K562 (cell line): ENCODE measurements at regions not wholly inside any gene's neighbourhood (a gene's known extent, or its start where the extent isn't known, plus 50 kb on each side); places are given as distances from the start of the nearest gene placed in this dataset.

Experiments
- ATAC-seq: fragments of 200-7000 bp; cut with Tn5 transposase; 3 replicates; pipeline ENCODE4 v1.9.1; 2020; ENCODE audit warnings: moderate library complexity
- BruUV-seq: library from RNA; stranded (reverse); fragments of 400-500 nt; replicated peaks from 2 replicates; lab custom pipeline; 2021; lab: Mats Ljungman, UMichigan
- CTCF ChIA-PET: fragments of 300-600 bp; formaldehyde crosslinking; extraction: SDS; loops from one replicate; lab custom pipeline; 2021; ENCODE audit warnings: low intra/inter-chr PET ratio; lab: Yijun Ruan, JAX
- POLR2A ChIA-PET: fragments of 300-600, 350-650 bp; sonication (Branson Sonifier 250); formaldehyde crosslinking; extraction: SDS; loops from one replicate; lab custom pipeline; 2021; ENCODE audit warnings: antibody characterized with exemption, inconsistent platforms; lab: Yijun Ruan, JAX
- DNase-seq, 4 experiments: peaks; one replicate each; pipeline versions ENCODE4 v3.0.0 to v3.0.0-alpha.2; 2011 to 2018; ENCODE audit warnings: low spot score in 3 of 4, mixed read lengths in 3 of 4; ENCODE audit errors: extremely low read depth in 1 of 4
- FAIRE-seq: peaks from 2 replicates; lab custom pipeline; 2011; peaks lifted over from hg19 to GRCh38; lab: Jason Lieb, UNC
- H2AFZ ChIP-seq: 2 replicates; pipeline ENCODE4 v1.6.0; 2011; ENCODE audit warnings: low read depth, low read length, control low read depth, inconsistent platforms
- H3K27ac ChIP-seq: fragments of 200-600 bp; 3 replicates; pipeline ENCODE4 v1.8.0; 2011; ENCODE audit warnings: low read depth, mild to moderate bottlenecking, control low read depth, inconsistent platforms, low read length, moderate library complexity, mixed read lengths; ENCODE audit errors: extremely low read depth
- H3K27me3 ChIP-seq, 2 experiments: fragments of 300-600 bp in 1 of 2; 2 replicates in 1 of 2; 3 replicates in 1 of 2; pipeline versions ENCODE4 v1.6.0 to v1.8.0; 2011; ENCODE audit warnings: inconsistent platforms in 2 of 2, low read length in 2 of 2, mild to moderate bottlenecking in 1 of 2, mixed read lengths in 1 of 2, moderate library complexity in 1 of 2; ENCODE audit not compliant: control insufficient read depth in 2 of 2, insufficient read depth in 2 of 2
- H3K36me3 ChIP-seq: fragments of 300-600 bp; 3 replicates; pipeline ENCODE4 v1.8.0; 2011; ENCODE audit warnings: mild to moderate bottlenecking, low read length, inconsistent platforms; ENCODE audit not compliant: control insufficient read depth, insufficient read depth
- H3K4me1 ChIP-seq, 2 experiments: fragments of 200-600 bp in 1 of 2; replicated peaks in 1 of 2; 2 replicates in 1 of 2; 3 replicates in 1 of 2; pipeline versions ENCODE4 v1.5.1 to v1.8.0; 2011; ENCODE audit warnings: inconsistent platforms in 2 of 2, low read length in 2 of 2, mild to moderate bottlenecking in 1 of 2, mixed read lengths in 1 of 2, moderate library complexity in 1 of 2; ENCODE audit not compliant: control insufficient read depth in 2 of 2, insufficient read depth in 2 of 2
- H3K4me2 ChIP-seq: 2 replicates; pipeline ENCODE4 v1.6.1; 2011; ENCODE audit warnings: low read length, control low read depth, inconsistent platforms, mixed read lengths; ENCODE audit not compliant: insufficient read depth
- H3K4me3 ChIP-seq: fragments of 200-600 bp; sonication (generic), shearing (Covaris generic); 2 replicates; pipeline ENCODE4 v1.5.1; 2016; ENCODE audit warnings: control low read depth, inconsistent platforms
- H3K79me2 ChIP-seq: fragments of 200-600 bp; 3 replicates; pipeline ENCODE4 v1.8.0; 2011; ENCODE audit warnings: low read length, inconsistent platforms; ENCODE audit not compliant: control insufficient read depth, insufficient read depth
- H3K9ac ChIP-seq, 2 experiments: 2 replicates each; pipeline versions ENCODE4 v1.6.0 to v1.6.1; 2011; ENCODE audit warnings: low read depth in 2 of 2, low read length in 2 of 2, control low read depth in 1 of 2, inconsistent platforms in 1 of 2, mild to moderate bottlenecking in 1 of 2, mixed read lengths in 1 of 2; ENCODE audit not compliant: insufficient read depth in 1 of 2
- H3K9me1 ChIP-seq: one replicate; pipeline ENCODE4 v1.6.0; 2011; ENCODE audit warnings: inconsistent platforms, mild to moderate bottlenecking, low read length, moderate library complexity; ENCODE audit not compliant: control insufficient read depth, insufficient read depth
- H3K9me3 ChIP-seq: replicated peaks from 2 replicates; pipeline ENCODE4 v1.5.1; 2011; ENCODE audit warnings: low read depth, low read length, inconsistent platforms; ENCODE audit not compliant: control insufficient read depth, insufficient read depth
- H4K20me1 ChIP-seq: replicated peaks from 2 replicates; pipeline ENCODE4 v1.6.1; 2011; ENCODE audit warnings: low read length, inconsistent platforms, mixed read lengths; ENCODE audit not compliant: control insufficient read depth, insufficient read depth
- GATAD2A ChIP-seq: fragments of 450-650 bp; IDR thresholded peaks from 2 replicates; pipeline ENCODE4 v1.6.1; 2017
- WGBS: fragments of 100-300 bp; shearing (Covaris generic); methylation state at CpG from one replicate; pipeline ENCODE4 v1.1.6; 2016; ENCODE audit warnings: low coverage, mixed read lengths; ENCODE audit not compliant: insufficient coverage; ENCODE audit errors: missing lambda C conversion rate; 5-methylcytosine and 5-hydroxymethylcytosine counted together
- in situ Hi-C: fragments of 300-500 bp; cut with MboI; formaldehyde crosslinking; loops from 4 replicates; pipeline ENCODE4 v1.15.0; 2018; ENCODE audit warnings: inconsistent platforms, mixed read lengths
- intact Hi-C: fragments of 100-400 bp; cut with micrococcal nuclease; formaldehyde crosslinking; loops from 2 replicates; pipeline ENCODE4 v1.14.2; 2022
- TF ChIP-seq, protein P1 (sequence below), 2 experiments: IDR thresholded peaks in 1 of 2; conservative IDR thresholded peaks in 1 of 2; 2 replicates each; pipeline ENCODE4 v1.6.1; 2016; ENCODE audit warnings: low read depth in 2 of 2, mild to moderate bottlenecking in 1 of 2, missing compliant biosample characterization in 1 of 2, missing genetic modification characterization in 1 of 2, moderate library complexity in 1 of 2

DNA sequence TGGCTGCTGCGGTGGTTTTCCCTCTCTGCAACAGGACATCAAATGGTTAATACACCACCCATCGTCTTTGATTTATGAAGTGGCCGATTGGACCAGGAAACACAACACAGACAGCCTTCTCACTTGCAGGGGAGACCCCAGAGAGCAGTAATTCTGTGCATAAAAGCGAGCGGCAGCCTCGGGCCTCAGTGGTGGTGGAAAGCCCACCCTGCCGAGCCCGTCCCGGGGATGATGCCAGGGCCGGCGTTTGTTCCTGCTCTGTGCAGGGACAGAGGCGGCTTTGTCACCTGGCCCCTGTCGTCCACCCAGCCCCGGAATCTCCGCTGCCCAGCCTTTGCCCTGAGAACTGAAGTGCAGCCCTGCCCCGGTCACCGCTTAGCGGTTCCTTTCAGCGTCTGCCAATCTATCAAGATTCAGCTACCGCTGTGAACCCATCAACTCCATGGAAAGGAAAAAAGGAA is 184.4 kb downstream of the TSHZ3 start:
- POLR2A ChIA-PET, result no interaction called here
- peaks cover 4 to 11% of the 10 kb centered on the region in 2 experiments; a peak in 2 of 5 replicates for H3K27me3 ChIP-seq
- no peak overlapping the region for H3K4me3 ChIP-seq
- no peaks in the 10 kb centered on the region for H3K4me1 ChIP-seq
- no peaks in the 10 kb centered on the region for H4K20me1 ChIP-seq
- no peaks in the 10 kb centered on the region for H3K79me2 ChIP-seq
- in situ Hi-C loops (no loop called here), intact Hi-C loops (no loop called here)
- CTCF ChIA-PET, result no interaction called here
- no TSS peak for BruUV-seq
- H3K9me1 ChIP-seq, result no peaks in the 10 kb centered on the region
- no peak for TF ChIP-seq GATAD2A
- TF ChIP-seq, protein P1, sequence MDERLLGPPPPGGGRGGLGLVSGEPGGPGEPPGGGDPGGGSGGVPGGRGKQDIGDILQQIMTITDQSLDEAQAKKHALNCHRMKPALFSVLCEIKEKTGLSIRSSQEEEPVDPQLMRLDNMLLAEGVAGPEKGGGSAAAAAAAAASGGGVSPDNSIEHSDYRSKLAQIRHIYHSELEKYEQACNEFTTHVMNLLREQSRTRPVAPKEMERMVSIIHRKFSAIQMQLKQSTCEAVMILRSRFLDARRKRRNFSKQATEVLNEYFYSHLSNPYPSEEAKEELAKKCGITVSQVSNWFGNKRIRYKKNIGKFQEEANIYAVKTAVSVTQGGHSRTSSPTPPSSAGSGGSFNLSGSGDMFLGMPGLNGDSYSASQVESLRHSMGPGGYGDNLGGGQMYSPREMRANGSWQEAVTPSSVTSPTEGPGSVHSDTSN (CRISPR knock-in tag; IDR thresholded peaks at IDR 0.05; ENCODE audit: low read depth), result no peak
- TF ChIP-seq, protein P1 (tag; conservative IDR thresholded peaks at IDR 0.05; ENCODE audit: low read depth), result no peak
- no peak overlapping the region for H2AFZ ChIP-seq
- DNase-seq (no peak), FAIRE-seq (no peak), ATAC-seq (no peak)
- WGBS, result 0% methylated on average over 19 of the region's 20 CpGs
- H3K4me2 ChIP-seq, result no peak overlapping the region
- H3K9me3 ChIP-seq, result no peaks in the 10 kb centered on the region
- H3K9ac ChIP-seq, result no peak overlapping the region
- H3K36me3 ChIP-seq, result no peaks in the 10 kb centered on the region
- no peak overlapping the region for H3K27ac ChIP-seq
